MM.1S (cell line): ENCODE measurements at regions not wholly inside any gene's neighbourhood (a gene's known extent, or its start where the extent isn't known, plus 50 kb on each side); places are given as distances from the start of the nearest gene placed in this dataset.

Source experiments
- DNase-seq: peaks from one replicate; pipeline ENCODE4 v3.0.0-alpha.2; 2015
- H2AFZ ChIP-seq: fragments of 300-600 bp; sonication (generic); 2 replicates; pipeline ENCODE4 v1.6.0; 2016; ENCODE audit warnings: antibody characterized with exemption, low read length
- H3F3A ChIP-seq: fragments of 300-600 bp; sonication (generic); 2 replicates; pipeline ENCODE4 v1.6.1; 2016; ENCODE audit warnings: mild to moderate bottlenecking, antibody characterized with exemption, low read length, moderate library complexity, mixed read lengths; ENCODE audit not compliant: insufficient read depth
- H3K27ac ChIP-seq: fragments of 300-600 bp; sonication (generic); 2 replicates; pipeline ENCODE4 v1.5.1; 2016; ENCODE audit warnings: mild to moderate bottlenecking, low read length
- H3K27me3 ChIP-seq: fragments of 300-600 bp; sonication (generic); replicated peaks from 2 replicates; pipeline ENCODE4 v1.6.0; 2016; ENCODE audit warnings: low read length; ENCODE audit not compliant: insufficient read depth
- H3K36me3 ChIP-seq: fragments of 300-600 bp; sonication (generic); replicated peaks from 2 replicates; pipeline ENCODE4 v1.6.1; 2016; ENCODE audit warnings: mild to moderate bottlenecking, low read length, mixed read lengths; ENCODE audit not compliant: insufficient read depth
- H3K4me1 ChIP-seq: fragments of 300-600 bp; sonication (generic); 2 replicates; pipeline ENCODE4 v1.6.1; 2016; ENCODE audit warnings: low read length, mixed read lengths
- H3K4me2 ChIP-seq: fragments of 300-600 bp; sonication (generic); 2 replicates; pipeline ENCODE4 v1.6.0; 2016; ENCODE audit warnings: low read depth, low read length
- H3K4me3 ChIP-seq: fragments of 300-600 bp; sonication (generic); 2 replicates; pipeline ENCODE4 v1.5.1; 2016; ENCODE audit warnings: low read length, mixed read lengths
- H3K79me2 ChIP-seq: fragments of 300-600 bp; sonication (generic); 2 replicates; pipeline ENCODE4 v1.6.1; 2016; ENCODE audit warnings: mixed run types, low read length, mixed read lengths
- H3K9ac ChIP-seq: fragments of 300-600 bp; sonication (generic); 2 replicates; pipeline ENCODE4 v1.6.1; 2016; ENCODE audit warnings: low read length, mixed read lengths
- H3K9me2 ChIP-seq: fragments of 300-600 bp; sonication (generic); replicated peaks from 2 replicates; pipeline ENCODE4 v1.6.1; 2016; ENCODE audit warnings: mild to moderate bottlenecking, low read length, mixed read lengths; ENCODE audit not compliant: insufficient read depth
- H3K9me3 ChIP-seq: fragments of 300-600 bp; sonication (generic); replicated peaks from 2 replicates; pipeline ENCODE4 v1.6.1; 2016; ENCODE audit warnings: mild to moderate bottlenecking, low read length, mixed read lengths; ENCODE audit not compliant: insufficient read depth
- H4K20me1 ChIP-seq: fragments of 300-600 bp; sonication (generic); 2 replicates; pipeline ENCODE4 v1.6.1; 2016; ENCODE audit warnings: mild to moderate bottlenecking, low read length, moderate library complexity, mixed read lengths; ENCODE audit not compliant: insufficient read depth
- CTCF ChIP-seq: fragments of 300-600 bp; sonication (generic); IDR thresholded peaks from 2 replicates; pipeline ENCODE4 v1.5.1; 2016; ENCODE audit warnings: antibody characterized with exemption, low read length, mixed read lengths
- EZH2 ChIP-seq: fragments of 300-600 bp; sonication (generic); optimal IDR thresholded peaks from 2 replicates; pipeline ENCODE3; 2017; ENCODE audit warnings: low read depth, mild to moderate bottlenecking, antibody characterized with exemption, low read length, mixed read lengths
- EZH2phosphoT487 ChIP-seq: fragments of 300-600 bp; sonication (generic); IDR thresholded peaks from 2 replicates; pipeline ENCODE4 v1.6.1; 2018; ENCODE audit warnings: antibody characterized with exemption, low read length

GRCh38 chr1:195130598-195130997, 1477.6 kb downstream of the KCNT2 start:
- H3K79me2 ChIP-seq, result no peaks in the 10 kb centered on the region
- no peak overlapping the region for H3K9ac ChIP-seq
- no peaks in the 10 kb centered on the region for H3K36me3 ChIP-seq
- no peak overlapping the region for H3K4me3 ChIP-seq
- no peak overlapping the region for H3K4me2 ChIP-seq
- H3K4me1 ChIP-seq, result no peaks in the 10 kb centered on the region
- no peaks in the 10 kb centered on the region for H4K20me1 ChIP-seq
- H3K27me3 ChIP-seq, result no peaks in the 10 kb centered on the region
- H3K9me2 ChIP-seq, result no peaks in the 10 kb centered on the region
- no peaks in the 10 kb centered on the region for H3F3A ChIP-seq
- DNase-seq, result no peak
- no peaks in the 10 kb centered on the region for H3K9me3 ChIP-seq
- no peak overlapping the region for H3K27ac ChIP-seq
- TF ChIP-seq EZH2phosphoT487, result no peak
- no peak for TF ChIP-seq CTCF
- no peak for TF ChIP-seq EZH2
- no peak overlapping the region for H2AFZ ChIP-seq

- TF ChIP-seq EZH2 (no peak), EZH2phosphoT487 (no peak), CTCF (no peak)
- no peak for DNase-seq
- no peaks in the 10 kb centered on the region for H3K9me2 ChIP-seq
Measured at GRCh38 chr1:195122497-195122896, 1485.7 kb downstream of the KCNT2 start.

GRCh38 chr1:195113471-195113870, 1494.8 kb downstream of the KCNT2 start:
- H3K79me2 ChIP-seq, result no peaks in the 10 kb centered on the region
- no peak for DNase-seq
- H3K4me3 ChIP-seq, result no peak overlapping the region
- TF ChIP-seq EZH2, result no peak
- no peak for TF ChIP-seq EZH2phosphoT487
- no peak for TF ChIP-seq CTCF
- H3K27ac ChIP-seq, result no peak overlapping the region
- no peak overlapping the region for H2AFZ ChIP-seq
- H3F3A ChIP-seq, result no peaks in the 10 kb centered on the region
- H3K4me1 ChIP-seq, result no peaks in the 10 kb centered on the region
- H3K4me2 ChIP-seq, result no peak overlapping the region
- no peak overlapping the region for H3K9ac ChIP-seq
- no peaks in the 10 kb centered on the region for H4K20me1 ChIP-seq
- H3K27me3 ChIP-seq, result no peaks in the 10 kb centered on the region
- H3K36me3 ChIP-seq, result no peaks in the 10 kb centered on the region
- no peaks in the 10 kb centered on the region for H3K9me3 ChIP-seq
- no peaks in the 10 kb centered on the region for H3K9me2 ChIP-seq

More at GRCh38 chr1:195122497-195122896, 1485.7 kb downstream of the KCNT2 start:
- no peaks in the 10 kb centered on the region for H4K20me1 ChIP-seq
- H3K9me3 ChIP-seq, result no peaks in the 10 kb centered on the region
- no peak overlapping the region for H2AFZ ChIP-seq
- H3K4me3 ChIP-seq, result no peak overlapping the region
- no peaks in the 10 kb centered on the region for H3K4me1 ChIP-seq
- H3F3A ChIP-seq, result no peaks in the 10 kb centered on the region
- H3K4me2 ChIP-seq, result no peak overlapping the region
- H3K27ac ChIP-seq, result no peak overlapping the region
- no peaks in the 10 kb centered on the region for H3K36me3 ChIP-seq
- no peaks in the 10 kb centered on the region for H3K79me2 ChIP-seq
- H3K27me3 ChIP-seq, result no peaks in the 10 kb centered on the region
- H3K9ac ChIP-seq, result no peak overlapping the region
